ENCODE measurements at regions not wholly inside any gene's neighbourhood (a gene's known extent, or its start where the extent isn't known, plus 50 kb on each side); places are given as distances from the start of the nearest gene placed in this dataset.
"Not testable (repeated sequence)": the region's sequence is repeated elsewhere in the genome, so short reads cannot be mapped to it uniquely, and the experiment has no call there.

DNA sequence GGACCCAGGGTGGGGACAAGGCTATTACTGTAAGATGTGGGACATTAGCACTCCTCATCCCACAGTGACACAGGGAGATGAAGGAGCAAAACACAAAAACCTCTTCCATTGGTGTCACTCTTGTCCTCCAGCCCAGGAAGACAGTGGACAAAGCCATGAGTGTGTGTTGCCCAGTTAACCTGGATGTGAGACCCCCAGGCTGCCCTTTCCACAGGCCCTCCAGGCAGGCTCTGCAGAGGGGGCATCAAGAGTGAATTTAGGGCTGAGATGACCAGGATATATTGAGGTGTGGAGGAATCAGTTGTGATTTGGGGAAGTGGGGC is 111.3 kb downstream of the GGTLC2 start:
- H3K9me3 Mint-ChIP-seq (ENCODE audit: unreplicated experiment): no peaks in the 10 kb centered on the region
- H3K4me3 Mint-ChIP-seq (ENCODE audit: unreplicated experiment): no peak overlapping the region
- Histone ChIP-seq H3K27me3 (replicated peaks; ENCODE audit: control insufficient read depth, insufficient read depth, low read length) (no peaks in the 10 kb centered on the region; the same call in 1 of the 2 replicates), H3K9me3 (no peaks in the 10 kb centered on the region), H3K4me1 (no peaks in the 10 kb centered on the region), H3K36me3 (ENCODE audit: control insufficient read depth, insufficient read depth, low read length) (no peaks in the 10 kb centered on the region), H3K4me3 (ENCODE audit: low read depth, low read length) (no peak overlapping the region)
- H3K36me3 Mint-ChIP-seq (ENCODE audit: insufficient read depth, unreplicated experiment): no peaks in the 10 kb centered on the region
- TF ChIP-seq, protein P1, sequence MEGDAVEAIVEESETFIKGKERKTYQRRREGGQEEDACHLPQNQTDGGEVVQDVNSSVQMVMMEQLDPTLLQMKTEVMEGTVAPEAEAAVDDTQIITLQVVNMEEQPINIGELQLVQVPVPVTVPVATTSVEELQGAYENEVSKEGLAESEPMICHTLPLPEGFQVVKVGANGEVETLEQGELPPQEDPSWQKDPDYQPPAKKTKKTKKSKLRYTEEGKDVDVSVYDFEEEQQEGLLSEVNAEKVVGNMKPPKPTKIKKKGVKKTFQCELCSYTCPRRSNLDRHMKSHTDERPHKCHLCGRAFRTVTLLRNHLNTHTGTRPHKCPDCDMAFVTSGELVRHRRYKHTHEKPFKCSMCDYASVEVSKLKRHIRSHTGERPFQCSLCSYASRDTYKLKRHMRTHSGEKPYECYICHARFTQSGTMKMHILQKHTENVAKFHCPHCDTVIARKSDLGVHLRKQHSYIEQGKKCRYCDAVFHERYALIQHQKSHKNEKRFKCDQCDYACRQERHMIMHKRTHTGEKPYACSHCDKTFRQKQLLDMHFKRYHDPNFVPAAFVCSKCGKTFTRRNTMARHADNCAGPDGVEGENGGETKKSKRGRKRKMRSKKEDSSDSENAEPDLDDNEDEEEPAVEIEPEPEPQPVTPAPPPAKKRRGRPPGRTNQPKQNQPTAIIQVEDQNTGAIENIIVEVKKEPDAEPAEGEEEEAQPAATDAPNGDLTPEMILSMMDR (IDR thresholded peaks at IDR 0.05; ENCODE audit: insufficient read depth in 1 of 2, low read depth in 1 of 2, low read length in 1 of 2, severe bottlenecking in 1 of 2, unreplicated experiment in 1 of 2): no peak
- no TSS peak for BruUV-seq (replicated peaks)
- H3K27ac Mint-ChIP-seq (ENCODE audit: unreplicated experiment): no peak overlapping the region
- ChIA-PET POLR2A (no interaction called here), CTCF (interaction anchor here (1.1 kb wide), 1 partner anchor 14 kb away, joined by 5 read pairs; no protein-coding TSS in a partner anchor)
- intact Hi-C loops (cut with micrococcal nuclease; ENCODE audit: unreplicated experiment): no loop called here
- no peaks in the 10 kb centered on the region for H3K27me3 Mint-ChIP-seq (ENCODE audit: insufficient read depth, unreplicated experiment)
- no peaks in the 10 kb centered on the region for H3K4me1 Mint-ChIP-seq (ENCODE audit: low read depth, unreplicated experiment)
- DNase-seq: no peak

GRCh38 chr22:22756109-22756508 is 111.7 kb downstream of the GGTLC2 start:
- H3K4me3 ChIP-seq (ENCODE audit: low read depth, low read length): no peak overlapping the region
- no peaks in the 10 kb centered on the region for H3K36me3 ChIP-seq (ENCODE audit: control insufficient read depth, insufficient read depth, low read length)
- no peaks in the 10 kb centered on the region for H3K9me3 ChIP-seq
- Mint-ChIP-seq H3K9me3 (ENCODE audit: unreplicated experiment) (no peaks in the 10 kb centered on the region), H3K27ac (ENCODE audit: unreplicated experiment) (no peak overlapping the region), H3K36me3 (ENCODE audit: insufficient read depth, unreplicated experiment) (no peaks in the 10 kb centered on the region), H3K27me3 (ENCODE audit: insufficient read depth, unreplicated experiment) (no peaks in the 10 kb centered on the region), H3K4me3 (ENCODE audit: unreplicated experiment) (no peak overlapping the region), H3K4me1 (ENCODE audit: low read depth, unreplicated experiment) (no peaks in the 10 kb centered on the region)
- H3K27me3 ChIP-seq (replicated peaks; ENCODE audit: control insufficient read depth, insufficient read depth, low read length): no peaks in the 10 kb centered on the region; the same call in 1 of the 2 replicates
- no peaks in the 10 kb centered on the region for H3K4me1 ChIP-seq
- TF ChIP-seq, protein P1 (IDR thresholded peaks at IDR 0.05; ENCODE audit: insufficient read depth in 1 of 2, low read depth in 1 of 2, low read length in 1 of 2, severe bottlenecking in 1 of 2, unreplicated experiment in 1 of 2): no peak
- intact Hi-C loops (cut with micrococcal nuclease; ENCODE audit: unreplicated experiment): no loop called here
- POLR2A ChIA-PET: no interaction called here
- no peak for DNase-seq
- CTCF ChIA-PET: interaction anchor here (1.1 kb wide), 1 partner anchor 14 kb away, joined by 5 read pairs; no protein-coding TSS in a partner anchor
- no TSS peak for BruUV-seq (replicated peaks)

DNA sequence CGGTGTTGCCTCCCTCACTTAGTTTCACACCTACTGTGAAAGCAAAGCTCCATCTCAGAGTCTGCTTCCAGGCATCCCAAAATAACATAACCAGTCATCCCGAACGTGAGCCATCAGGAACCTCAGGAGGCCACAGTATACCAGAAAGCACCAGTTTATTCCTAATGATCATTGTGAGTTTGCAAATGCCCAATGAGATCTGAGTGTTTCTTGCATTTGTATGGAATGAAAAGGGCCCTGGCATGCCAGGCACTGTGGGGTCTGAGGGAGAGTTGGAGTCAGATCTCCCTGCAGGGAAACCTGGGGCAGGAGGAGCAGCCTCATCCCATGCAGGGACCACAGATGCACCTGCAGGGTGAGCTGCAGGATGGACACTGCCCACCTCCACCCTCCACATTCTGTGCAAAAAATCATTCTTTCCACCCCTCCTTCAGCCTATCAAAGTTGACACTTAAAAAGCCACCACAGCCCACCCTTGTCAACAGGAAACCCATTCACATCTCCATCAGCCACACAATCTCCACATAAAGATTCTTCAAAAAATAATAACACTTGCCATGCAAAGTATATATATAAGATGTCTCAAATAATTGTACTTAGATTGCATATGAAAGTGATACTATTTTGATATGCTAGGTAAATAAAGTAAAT is 112.3 kb downstream of the GGTLC2 start:
- H3K36me3 ChIP-seq (ENCODE audit: control insufficient read depth, insufficient read depth, low read length); H3K9me3 Mint-ChIP-seq (ENCODE audit: unreplicated experiment); H3K36me3 Mint-ChIP-seq (ENCODE audit: insufficient read depth, unreplicated experiment); H3K4me1 ChIP-seq; H3K4me3 Mint-ChIP-seq (ENCODE audit: unreplicated experiment); H3K27me3 ChIP-seq (replicated peaks; ENCODE audit: control insufficient read depth, insufficient read depth, low read length); H3K4me3 ChIP-seq (ENCODE audit: low read depth, low read length); POLR2A ChIA-PET; DNase-seq; H3K27me3 Mint-ChIP-seq (ENCODE audit: insufficient read depth, unreplicated experiment); BruUV-seq (replicated peaks); H3K27ac Mint-ChIP-seq (ENCODE audit: unreplicated experiment); H3K4me1 Mint-ChIP-seq (ENCODE audit: low read depth, unreplicated experiment); intact Hi-C loops (cut with micrococcal nuclease; ENCODE audit: unreplicated experiment); H3K9me3 ChIP-seq: not testable (repeated sequence)
- CTCF ChIA-PET: interaction anchor here (1.1 kb wide), 1 partner anchor 14 kb away, joined by 5 read pairs; no protein-coding TSS in a partner anchor

GRCh38 chr22:22758101-22758807 is 113.8 kb downstream of the GGTLC2 start:
- DNase-seq; H3K9me3 ChIP-seq; POLR2A ChIA-PET; H3K4me1 ChIP-seq; H3K27ac Mint-ChIP-seq (ENCODE audit: unreplicated experiment); H3K36me3 Mint-ChIP-seq (ENCODE audit: insufficient read depth, unreplicated experiment); H3K4me1 Mint-ChIP-seq (ENCODE audit: low read depth, unreplicated experiment); H3K36me3 ChIP-seq (ENCODE audit: control insufficient read depth, insufficient read depth, low read length); H3K27me3 Mint-ChIP-seq (ENCODE audit: insufficient read depth, unreplicated experiment); H3K27me3 ChIP-seq (replicated peaks; ENCODE audit: control insufficient read depth, insufficient read depth, low read length); intact Hi-C loops (cut with micrococcal nuclease; ENCODE audit: unreplicated experiment); BruUV-seq (replicated peaks); H3K9me3 Mint-ChIP-seq (ENCODE audit: unreplicated experiment); H3K4me3 ChIP-seq (ENCODE audit: low read depth, low read length); H3K4me3 Mint-ChIP-seq (ENCODE audit: unreplicated experiment): not testable (repeated sequence)
- CTCF ChIA-PET: interaction anchor here (1.0 to 1.2 kb wide), 2 partner anchors 12 to 28 kb away, joined by 3 read pairs; no protein-coding TSS in a partner anchor

Measured in Caco-2 (cell line).